DMS153 (cell line): ENCODE measurements at regions not wholly inside any gene's neighbourhood (a gene's known extent, or its start where the extent isn't known, plus 50 kb on each side); places are given as distances from the start of the nearest gene placed in this dataset.
"Not testable (repeated sequence)": the region's sequence is repeated elsewhere in the genome, so short reads cannot be mapped to it uniquely, and the experiment has no call there.

Experiments used
- DNase-seq: peaks from one replicate; lab custom pipeline; 2025; lab: John Stamatoyannopoulos, UW

- DNase-seq, result no peak
These were observed 94.2 kb downstream of the OLIG3 start for GRCh38 chr6:137399881-137400443.

DNA sequence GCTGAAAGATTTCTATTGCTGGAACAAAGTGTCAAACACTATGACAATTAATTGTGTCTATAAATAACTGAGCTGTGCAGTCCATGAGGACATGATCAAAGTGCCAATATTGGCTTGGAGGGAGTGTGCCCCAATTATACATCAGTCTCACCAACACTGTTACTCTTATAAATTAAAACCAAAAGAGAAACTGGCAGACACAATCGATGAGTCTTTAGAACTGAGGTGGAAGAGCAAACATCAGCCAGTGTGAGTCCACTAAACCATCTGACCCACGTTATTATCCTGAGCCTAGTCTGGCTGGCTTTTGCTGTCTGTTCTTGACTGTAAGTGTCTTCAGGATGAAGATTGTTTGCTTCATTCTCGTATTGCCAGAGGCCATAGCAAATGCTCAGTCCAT lies 98.9 kb downstream of the OLIG3 start:
- DNase-seq, result no peak

DNA sequence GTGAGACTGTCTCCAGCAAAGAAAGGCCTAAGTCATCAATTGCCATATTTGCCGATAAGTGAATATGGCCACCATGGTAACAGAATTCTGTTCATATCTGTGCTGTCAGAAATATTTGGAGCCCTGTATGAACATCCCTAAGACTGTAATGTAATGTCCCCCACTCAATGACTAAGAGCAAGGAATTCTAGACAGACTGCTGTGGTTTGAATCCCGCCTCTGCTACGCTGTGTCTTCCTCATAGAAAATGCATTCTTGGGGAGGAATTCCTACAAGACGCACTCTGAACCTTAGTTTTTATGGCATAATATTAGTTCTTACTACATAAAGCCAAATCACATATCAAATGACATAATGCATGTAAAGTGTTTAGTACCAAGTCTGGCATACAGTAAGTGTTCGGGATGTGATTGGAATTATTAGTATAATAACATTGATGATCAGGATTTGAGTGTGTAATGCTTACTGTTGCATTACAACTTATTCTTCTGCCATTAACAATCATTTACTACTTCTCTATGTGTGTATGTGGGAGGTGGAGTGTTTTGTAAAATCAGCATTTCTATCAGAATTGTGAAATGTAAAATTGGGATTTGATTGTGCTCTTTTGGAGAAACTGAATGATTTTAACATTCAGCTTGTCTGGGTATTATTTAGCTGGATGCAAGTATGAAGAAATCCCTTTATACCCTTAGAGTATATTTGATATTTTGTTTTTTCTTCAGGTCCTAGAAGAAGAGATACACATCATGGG lies 103.0 kb downstream of the OLIG3 start:
- no peak for DNase-seq

DNA sequence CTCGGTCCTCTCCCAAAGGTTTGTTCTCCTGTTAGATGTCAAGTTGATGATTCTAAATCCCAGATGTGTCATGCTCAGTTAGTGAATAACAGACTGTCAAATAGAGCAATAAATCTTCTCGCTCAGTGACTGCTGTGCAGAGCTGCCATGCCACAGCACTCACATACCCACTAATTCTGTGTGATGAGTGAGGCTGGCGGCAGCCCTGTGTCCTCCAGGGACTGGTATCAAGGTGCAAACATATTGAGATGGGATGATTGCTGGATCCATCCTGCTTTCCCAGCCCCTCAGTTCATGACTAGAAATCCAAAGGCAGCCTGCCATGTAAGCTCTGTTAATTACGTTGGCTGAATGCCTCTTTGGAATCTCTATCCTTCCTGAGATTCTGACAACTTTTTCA lies 103.9 kb downstream of the OLIG3 start:
- no peak for DNase-seq

DNA sequence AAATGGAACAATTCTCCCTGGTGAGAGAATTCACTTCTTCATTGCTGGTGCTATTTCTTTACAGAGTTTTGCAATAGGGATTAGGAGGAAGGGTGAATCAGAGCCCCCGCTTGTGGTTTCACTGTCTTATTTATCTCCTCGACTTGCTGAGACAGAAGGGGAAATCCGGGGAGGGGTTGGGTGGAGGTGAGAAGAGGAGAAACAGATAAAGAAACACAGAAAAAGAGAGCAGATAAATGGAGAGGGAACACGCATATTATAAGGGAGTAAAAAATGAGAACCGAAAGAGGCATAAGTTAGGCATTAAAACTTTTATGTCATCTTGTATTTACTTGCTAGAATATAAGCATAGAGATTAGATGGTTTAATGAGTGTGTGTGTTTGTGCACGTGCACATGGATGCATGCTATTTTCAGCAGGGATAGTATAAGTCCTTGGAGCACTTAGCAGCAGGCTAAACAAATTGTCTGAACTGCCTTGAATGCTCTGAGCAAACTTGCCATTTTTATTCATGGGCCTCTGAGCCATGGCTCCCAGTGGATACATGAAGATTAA lies 105.0 kb downstream of the OLIG3 start:
- DNase-seq, result no peak

DNA sequence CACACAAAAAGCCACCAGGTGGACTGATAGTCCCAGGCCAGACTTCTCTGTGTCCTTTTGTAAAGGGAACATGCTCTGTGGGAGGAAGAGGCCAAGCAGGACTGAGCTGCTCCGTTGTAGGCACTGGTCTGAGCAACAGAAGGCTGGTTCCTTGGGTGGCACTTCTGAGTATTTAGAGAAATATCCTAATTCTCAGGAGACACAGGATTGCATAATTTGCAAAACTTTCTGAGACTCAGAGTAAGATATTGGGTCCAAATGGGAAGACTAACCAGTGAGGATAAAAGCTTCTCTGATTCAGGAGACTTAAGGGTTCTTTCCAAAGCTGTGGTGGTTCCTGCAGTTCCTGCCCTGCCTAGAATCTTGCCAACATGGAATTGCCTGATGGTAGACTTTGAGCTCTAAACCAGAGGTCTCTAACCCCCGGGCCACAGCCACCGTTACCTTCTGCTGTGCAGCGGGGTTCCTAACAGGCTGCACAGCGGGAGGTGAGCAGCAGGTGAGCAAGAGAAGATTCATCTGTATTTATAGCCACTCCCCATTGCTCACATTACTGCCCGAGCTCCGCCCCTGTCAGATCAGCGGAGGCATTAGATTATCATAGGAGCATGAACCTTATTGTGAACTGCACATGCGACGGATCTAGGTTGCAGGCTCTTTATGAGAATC lies 107.0 kb downstream of the OLIG3 start:
- peak; percentile 25 for DNase-seq

DNA sequence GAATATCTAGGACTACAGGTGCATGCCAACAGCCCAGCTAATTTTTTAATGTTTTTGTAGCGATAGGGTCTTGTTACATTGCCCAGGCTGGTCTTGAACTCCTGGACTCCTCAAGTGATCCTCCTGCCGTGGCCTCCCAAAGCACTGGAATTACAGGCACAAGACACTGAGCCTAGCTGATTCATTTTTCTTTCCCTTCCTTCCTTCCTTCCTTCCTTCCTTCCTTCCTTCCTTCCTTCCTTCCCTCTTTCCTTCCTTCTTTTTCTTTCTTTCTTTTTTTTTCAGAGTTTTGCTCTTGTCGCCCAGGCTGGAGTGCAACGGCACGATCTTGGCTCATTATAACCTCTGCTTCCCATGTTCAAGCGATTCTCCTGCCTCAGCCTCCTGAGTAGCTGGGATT lies 110.9 kb downstream of the OLIG3 start:
- not testable (repeated sequence) for DNase-seq

- no peak for DNase-seq
These were observed 116.2 kb downstream of the OLIG3 start for GRCh38 chr6:137378090-137378369.

GRCh38 chr6:137373296-137373695 lies 120.9 kb downstream of the OLIG3 start:
- DNase-seq, result no peak

GRCh38 chr6:137372532-137372931 lies 121.7 kb downstream of the OLIG3 start:
- DNase-seq, result no peak

GRCh38 chr6:137371634-137372016 lies 122.6 kb downstream of the OLIG3 start:
- no peak for DNase-seq

GRCh38 chr6:137370871-137371633 lies 123.1 kb downstream of the OLIG3 start:
- no peak for DNase-seq

- DNase-seq, result no peak
These were observed 125.1 kb downstream of the OLIG3 start for GRCh38 chr6:137369136-137369535.

GRCh38 chr6:137365707-137366437 lies 128.3 kb downstream of the OLIG3 start:
- no peak for DNase-seq

DNA sequence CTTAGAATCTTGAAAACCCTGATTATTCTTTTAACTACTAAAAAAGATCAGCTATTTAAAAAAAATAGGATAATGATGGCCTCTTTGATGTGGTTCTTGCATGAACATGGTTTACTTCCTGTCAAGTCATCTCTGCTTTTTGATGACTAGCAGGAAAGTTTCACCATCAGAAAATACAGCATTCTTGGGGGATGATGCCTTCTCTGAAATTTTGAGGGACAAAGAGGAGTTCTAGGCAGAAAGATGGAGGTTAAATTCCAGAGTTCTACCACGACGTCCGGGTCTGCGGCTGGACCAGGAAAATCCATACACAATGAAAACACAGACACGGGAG lies 130.4 kb downstream of the OLIG3 start:
- DNase-seq, result no peak

DNA sequence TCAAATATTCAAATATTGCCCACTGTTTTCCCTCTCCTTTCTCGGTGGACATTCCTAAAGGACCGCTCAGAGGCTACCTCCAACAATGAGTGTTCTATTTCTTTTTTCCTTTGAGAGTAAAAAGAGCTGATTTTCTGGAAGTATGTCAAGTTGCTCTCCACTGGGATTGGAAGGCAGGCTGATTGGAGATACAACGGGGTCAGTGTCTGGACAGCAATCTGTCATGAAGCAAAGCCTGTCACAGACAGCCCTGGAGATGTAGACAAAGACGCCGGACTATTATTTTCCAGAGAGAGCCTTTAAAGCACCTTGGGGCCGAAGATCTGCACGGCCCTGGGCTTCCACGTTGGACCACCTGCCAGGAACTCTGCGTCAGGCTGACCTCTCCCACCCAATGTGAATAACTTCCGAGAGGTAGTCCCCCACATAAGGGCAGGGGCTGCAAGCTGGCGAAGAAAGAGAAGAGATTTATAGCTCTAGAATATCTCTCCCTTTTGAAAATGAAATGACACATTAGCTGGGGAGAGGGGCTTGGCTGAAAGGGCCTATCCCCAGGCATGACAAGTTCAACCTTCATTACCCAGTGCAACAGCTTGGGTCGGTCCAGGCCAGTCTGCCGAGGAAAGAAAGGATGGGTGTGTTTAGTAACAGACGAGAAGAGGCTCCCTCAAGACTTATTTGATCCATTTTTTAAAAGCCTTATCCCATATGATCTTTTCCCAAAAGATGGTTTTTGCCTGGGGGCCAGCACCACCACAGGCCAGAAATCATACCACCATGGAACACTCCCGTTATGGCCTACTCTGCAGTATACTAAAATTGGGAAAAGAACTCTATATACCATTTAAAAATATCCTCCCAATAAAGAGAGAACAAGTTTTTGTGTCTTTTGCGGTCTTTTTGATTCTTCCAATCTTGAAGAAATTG lies 131.1 kb downstream of the OLIG3 start:
- DNase-seq, result no peak

DNA sequence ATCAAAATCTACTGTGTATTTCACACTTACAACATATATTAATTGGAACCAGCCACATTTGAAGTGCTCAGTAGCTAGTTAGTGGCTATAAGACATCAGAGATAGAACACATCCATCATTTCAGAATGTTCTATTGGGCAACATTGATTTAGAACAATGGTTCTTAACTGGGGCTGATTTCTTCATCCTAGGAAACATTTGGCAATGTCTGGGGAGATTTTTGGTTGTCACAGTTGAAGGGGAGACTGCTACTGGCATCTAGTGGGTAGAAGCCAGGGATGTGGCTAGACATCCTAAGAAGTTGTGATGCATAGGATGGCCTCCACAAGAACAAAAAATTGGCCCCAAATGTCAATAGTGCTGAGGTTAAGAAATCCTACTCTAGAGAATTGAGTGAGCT lies 132.5 kb downstream of the OLIG3 start:
- DNase-seq, result no peak

GRCh38 chr6:137358273-137358672 lies 135.9 kb downstream of the OLIG3 start:
- DNase-seq, result no peak

- DNase-seq, result no peak
These were observed 136.3 kb downstream of the OLIG3 start for GRCh38 chr6:137357948-137358266.

DNA sequence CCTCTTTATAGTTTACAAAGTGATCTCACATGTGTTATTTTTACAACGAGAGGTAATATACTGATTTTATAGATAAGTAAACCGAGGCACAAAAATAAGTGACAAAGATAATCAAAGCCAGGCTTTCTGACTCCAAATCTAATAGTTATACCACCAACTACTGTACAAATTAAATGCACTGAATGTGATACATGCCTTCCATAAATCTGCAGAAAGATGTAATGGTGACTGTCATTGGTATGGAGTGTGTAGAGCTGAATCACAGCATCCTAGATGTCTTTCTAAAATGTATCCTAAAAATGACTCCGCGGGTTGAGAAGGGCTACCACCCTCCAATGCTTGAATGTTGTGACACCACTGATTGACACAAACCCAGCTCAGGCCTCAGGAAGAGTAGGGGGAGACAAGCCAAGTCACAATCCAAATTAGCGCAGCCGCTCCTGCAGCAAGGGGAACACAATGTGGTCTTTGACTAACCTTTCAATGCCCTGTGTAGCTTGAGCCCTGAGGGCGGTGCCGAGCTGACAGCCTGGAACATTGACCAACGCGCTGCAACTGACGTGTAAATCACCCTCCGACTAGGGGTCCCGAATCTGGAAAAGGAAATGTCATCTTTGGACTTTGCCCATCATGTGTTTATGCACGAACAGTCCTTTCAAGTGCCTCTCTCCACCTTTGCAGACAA lies 136.8 kb downstream of the OLIG3 start:
- DNase-seq, result no peak
